Activated CD4-positive, alpha-beta T cell treated with anti-CD3 and anti-CD28 coated beads for 48 hours (primary cell): ENCODE measurements at regions not wholly inside any gene's neighbourhood (a gene's known extent, or its start where the extent isn't known, plus 50 kb on each side); places are given as distances from the start of the nearest gene placed in this dataset.

Source experiments
- DNase-seq: peaks from one replicate; pipeline ENCODE4 v3.0.0-alpha.2; 2020

- peak; percentile 23 for DNase-seq
Observed at GRCh38 chr9:89983411-89983810, 378.6 kb downstream of the GADD45G start.

GRCh38 chr9:89984214-89984613 is 379.4 kb downstream of the GADD45G start:
- DNase-seq = no peak

- DNase-seq = no peak
Observed at GRCh38 chr9:89985068-89985467, 380.3 kb downstream of the GADD45G start.

GRCh38 chr9:89986190-89986589 is 381.4 kb downstream of the GADD45G start:
- DNase-seq = peak; percentile 61

GRCh38 chr9:89988458-89988857 is 383.6 kb downstream of the GADD45G start:
- no peak for DNase-seq

- no peak for DNase-seq
Observed at GRCh38 chr9:89991204-89991790, 386.5 kb downstream of the GADD45G start.

- DNase-seq = no peak
Observed at GRCh38 chr9:89992326-89993198, 387.8 kb downstream of the GADD45G start.

GRCh38 chr9:89993678-89994630 is 389.1 kb downstream of the GADD45G start:
- DNase-seq = no peak

- no peak for DNase-seq
Observed at GRCh38 chr9:89994988-89995613, 390.3 kb downstream of the GADD45G start.

- no peak for DNase-seq
Observed at GRCh38 chr9:89996116-89996515, 391.3 kb downstream of the GADD45G start.

GRCh38 chr9:89996773-89997172 is 392.0 kb downstream of the GADD45G start:
- peak; percentile 15 for DNase-seq

- no peak for DNase-seq
Observed at GRCh38 chr9:89998633-89999032, 393.8 kb downstream of the GADD45G start.

- DNase-seq = no peak
Observed at GRCh38 chr9:89999176-89999533, 394.3 kb downstream of the GADD45G start.

- DNase-seq = peak; percentile 79
Observed at GRCh38 chr9:89999534-90000370, 394.9 kb downstream of the GADD45G start.

- no peak for DNase-seq
Observed at GRCh38 chr9:90000925-90001324, 396.1 kb downstream of the GADD45G start.

GRCh38 chr9:90001747-90002146 is 396.9 kb downstream of the GADD45G start:
- DNase-seq = no peak

GRCh38 chr9:90002397-90003271 is 397.8 kb downstream of the GADD45G start:
- no peak for DNase-seq

- no peak for DNase-seq
Observed at GRCh38 chr9:90005388-90005787, 400.6 kb downstream of the GADD45G start.

- DNase-seq = no peak
Observed at GRCh38 chr9:90007516-90008440, 403.0 kb downstream of the GADD45G start.

GRCh38 chr9:90009447-90009846 is 404.6 kb downstream of the GADD45G start:
- DNase-seq = no peak
